ENCODE measurements at regions not wholly inside any gene's neighbourhood (a gene's known extent, or its start where the extent isn't known, plus 50 kb on each side); places are given as distances from the start of the nearest gene placed in this dataset.
A peak's percentile ranks its signal among the peaks of the same experiment; 100 is the strongest.

DNA sequence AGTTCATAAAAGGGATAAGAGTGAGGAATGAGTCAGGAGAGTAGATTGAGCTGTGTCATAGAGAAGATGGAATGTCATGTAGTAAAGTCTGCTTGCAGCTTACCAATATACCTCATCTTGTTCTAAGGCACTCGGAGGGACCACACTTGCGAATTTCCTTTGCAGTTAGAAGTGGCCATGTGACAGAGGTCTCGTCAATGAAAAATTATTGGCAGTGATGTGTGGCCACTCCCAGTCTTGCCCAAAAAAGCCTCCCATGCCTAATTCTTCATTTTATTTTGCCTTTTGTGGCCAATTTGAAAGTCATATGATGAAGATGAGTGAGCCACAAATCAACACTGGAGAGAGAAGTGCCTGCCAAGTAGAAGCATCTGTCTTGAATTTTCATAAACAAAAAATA is 465.6 kb upstream of the ZNF385D start:
- no peak for DNase-seq (ENCODE audit: low read depth, low spot score)

DNA sequence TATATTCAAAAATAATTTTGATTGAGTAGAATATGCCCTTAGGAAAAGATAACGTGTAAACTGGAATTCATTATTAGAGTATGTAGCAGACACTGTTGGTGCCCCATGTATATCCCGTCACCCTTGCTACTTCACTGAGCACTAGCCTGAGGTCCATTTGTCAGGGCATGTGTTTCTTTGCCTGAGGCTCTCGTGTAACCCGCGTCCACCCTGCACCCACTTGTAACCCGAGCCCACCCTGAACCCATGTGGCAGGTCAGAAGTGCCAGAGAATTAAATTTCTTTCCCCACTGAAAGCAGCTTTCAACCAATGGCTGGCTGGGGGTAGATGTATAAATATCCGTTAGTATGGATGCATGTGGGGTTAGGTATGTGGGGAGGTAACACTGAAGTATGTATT is 474.2 kb upstream of the ZNF385D start:
- no peak for DNase-seq (ENCODE audit: low read depth, low spot score)

DNA sequence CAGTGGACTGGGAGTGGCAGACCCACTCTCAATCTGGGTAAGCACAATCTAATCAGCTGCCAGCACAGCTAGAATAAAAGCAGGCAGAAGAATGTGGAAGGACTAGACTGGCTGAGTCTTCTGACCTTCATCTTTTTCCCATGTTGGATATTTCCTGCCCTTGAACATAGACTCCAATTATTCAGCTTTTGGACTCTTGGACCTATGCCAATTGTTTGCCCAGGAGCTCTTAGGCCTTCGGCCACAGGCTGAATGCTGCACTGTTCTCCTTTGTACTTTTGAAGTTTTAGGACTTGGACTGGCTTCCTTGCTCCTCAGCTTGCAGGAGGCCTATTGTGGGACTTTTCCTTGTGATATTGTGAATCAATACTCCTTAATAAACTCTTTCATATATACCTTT is 477.7 kb upstream of the ZNF385D start:
- no peak for DNase-seq (ENCODE audit: low read depth, low spot score)

DNA sequence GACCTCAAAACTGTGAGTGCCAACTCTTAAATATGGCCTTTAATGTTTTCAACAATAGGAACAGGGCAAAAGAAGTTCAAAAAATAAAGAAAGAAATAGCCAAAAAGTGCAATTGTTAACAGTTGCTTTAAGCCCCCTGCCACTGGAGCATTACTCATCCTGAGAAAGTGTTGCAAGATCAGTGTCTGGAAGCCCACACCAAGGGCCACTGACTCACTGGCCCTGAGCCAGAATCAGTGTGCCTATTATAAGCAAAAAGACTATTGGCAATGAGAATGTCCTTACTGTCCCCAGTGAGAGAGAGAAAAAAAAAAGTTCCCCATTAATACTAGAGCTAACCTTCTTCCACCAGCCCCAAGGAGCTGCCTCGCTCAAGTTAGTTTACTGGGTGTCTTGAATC is 480.1 kb upstream of the ZNF385D start:
- peak; percentile 8 for DNase-seq (ENCODE audit: low read depth, low spot score)

DNA sequence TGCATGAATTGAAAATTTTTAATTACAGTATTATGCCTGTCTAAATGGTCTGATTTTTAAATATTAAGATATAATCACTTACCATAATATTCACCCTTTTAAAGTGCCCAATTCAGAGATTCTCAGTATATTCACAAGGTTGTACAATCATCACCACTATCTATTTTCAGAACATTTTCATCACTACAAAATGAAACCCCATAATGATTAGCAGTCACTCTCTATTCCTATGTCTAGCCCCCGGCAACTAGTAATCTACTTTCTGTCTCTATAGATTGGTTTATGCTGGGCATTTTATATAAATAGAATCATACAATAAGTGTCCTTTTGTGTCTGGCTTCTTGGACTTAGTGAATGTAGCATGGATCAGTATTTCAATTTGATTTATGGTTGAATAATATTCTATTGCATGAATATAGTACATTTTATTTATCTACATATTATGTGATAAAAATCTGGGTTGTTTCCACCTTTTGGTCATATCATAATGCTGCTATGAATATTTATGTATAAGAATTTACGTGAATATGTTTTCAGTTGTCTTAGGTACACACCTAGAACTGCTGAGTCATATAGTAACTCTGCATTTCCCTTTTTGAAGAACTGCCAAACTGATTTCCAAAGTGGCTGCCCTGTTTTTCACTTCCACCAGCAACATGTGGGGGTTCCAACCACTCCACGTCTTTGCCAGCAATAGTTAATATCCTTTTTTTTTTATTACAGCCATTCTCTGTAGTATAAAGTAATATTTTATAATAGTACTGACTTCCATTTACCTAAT is 485.7 kb upstream of the ZNF385D start:
- DNase-seq (ENCODE audit: low read depth, low spot score) = no peak

DNA sequence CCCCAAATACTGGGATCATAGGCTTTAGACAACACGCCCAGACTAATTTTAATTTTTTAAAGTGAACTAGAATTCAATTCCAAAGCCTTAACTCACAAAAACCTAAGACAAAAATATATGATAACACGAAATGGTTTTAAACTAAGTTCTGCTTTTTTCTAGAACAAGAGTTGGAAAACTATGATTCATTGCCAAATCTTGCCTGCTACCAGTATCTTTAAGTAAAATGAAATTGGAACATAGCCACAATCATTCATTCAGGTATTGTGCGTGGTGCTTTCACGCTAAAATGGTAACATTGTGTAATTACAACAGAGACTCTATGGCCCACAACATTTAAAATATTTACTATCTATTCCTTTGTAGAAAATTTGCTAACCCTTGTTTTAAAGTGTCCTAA is 488.0 kb upstream of the ZNF385D start:
- no peak for DNase-seq (ENCODE audit: low read depth, low spot score)

DNA sequence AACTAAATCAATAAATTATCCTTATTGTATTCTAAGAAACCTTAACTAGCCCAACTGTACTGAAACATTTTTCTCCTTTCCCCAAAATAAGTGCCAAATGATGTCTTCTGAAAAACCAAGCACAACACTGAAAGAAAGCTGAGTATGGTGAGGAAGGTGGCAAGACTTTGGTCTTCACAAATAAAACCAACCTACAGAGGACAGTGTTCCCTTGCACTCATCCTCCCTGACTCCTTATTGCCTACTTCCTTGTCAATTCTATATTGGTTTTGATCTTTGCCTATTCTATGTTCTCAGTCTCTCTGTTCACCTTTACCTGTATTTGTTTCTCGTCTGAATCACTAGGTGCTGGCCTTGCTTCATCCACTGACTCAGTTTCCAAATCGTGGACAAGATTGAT is 490.1 kb upstream of the ZNF385D start:
- no peak for DNase-seq (ENCODE audit: low read depth, low spot score)

DNA sequence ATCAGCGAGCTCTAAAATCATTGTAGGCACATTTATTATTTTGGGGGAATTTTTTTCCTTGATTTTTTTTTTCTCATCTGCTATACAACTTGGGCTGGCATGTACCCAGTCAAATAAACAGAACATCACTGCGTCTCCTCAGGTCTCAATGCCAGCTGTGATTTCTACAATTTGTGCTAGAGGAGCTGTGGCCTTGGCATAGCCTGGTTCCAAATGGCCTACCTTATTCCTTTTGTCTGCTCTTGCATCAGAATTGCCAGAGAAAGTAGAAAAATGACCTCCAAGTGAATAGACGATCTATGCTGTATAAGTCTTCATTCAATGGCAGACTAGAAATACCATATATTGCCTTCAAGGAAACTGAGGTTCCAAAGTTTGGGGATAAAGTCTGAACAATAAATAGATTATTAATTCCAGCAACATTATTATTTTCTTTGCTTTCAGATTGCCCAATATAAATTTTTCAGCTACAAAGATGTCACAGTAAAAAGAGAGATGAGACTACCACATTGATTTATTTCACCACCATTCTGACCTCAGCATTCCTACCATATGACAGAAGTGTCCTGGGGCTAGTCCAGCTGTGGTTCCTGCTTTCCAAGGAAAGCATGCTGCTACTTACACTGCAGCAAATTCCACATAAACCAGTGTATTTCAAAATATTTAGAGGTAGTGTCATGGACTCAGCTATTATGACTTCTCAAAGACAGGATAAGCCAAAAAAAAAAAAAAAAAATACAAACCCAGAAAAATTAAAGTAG is 493.9 kb upstream of the ZNF385D start:
- DNase-seq (ENCODE audit: low read depth, low spot score) = peak; percentile 39

DNA sequence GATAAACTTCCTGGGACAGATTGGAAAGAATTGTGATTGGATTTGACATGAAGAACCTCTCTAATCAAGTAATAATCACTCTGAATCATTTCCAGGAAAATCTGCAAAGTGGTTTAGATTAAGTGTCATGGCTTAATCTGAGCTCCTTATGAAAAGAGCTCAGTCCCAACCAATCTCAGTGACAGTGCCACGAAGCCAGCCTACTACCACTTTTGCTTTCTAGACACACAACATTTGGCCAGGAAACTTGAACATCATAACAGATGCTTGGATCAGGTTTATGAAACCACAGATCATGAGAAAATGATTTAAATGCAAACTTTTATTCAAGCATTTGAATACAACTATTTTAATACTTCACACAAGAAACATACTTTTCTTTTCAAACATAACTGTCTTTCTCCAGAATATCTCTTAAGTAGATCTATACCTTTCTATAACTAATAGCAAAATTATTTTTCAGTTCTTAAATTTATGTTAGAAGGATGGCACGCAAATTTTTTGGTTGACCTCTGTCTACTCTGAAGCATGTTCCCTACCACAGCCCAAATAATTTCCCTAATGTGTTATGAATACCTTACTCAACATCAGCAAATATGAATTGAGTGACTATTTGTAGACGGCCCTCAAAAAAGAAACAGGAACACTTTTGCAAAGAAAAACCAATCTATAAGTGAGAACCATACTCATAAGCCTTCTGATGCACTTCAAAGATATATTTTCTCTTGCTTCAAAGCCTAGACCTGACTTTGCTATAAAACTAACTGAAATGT is 495.0 kb upstream of the ZNF385D start:
- no peak for DNase-seq (ENCODE audit: low read depth, low spot score)

DNA sequence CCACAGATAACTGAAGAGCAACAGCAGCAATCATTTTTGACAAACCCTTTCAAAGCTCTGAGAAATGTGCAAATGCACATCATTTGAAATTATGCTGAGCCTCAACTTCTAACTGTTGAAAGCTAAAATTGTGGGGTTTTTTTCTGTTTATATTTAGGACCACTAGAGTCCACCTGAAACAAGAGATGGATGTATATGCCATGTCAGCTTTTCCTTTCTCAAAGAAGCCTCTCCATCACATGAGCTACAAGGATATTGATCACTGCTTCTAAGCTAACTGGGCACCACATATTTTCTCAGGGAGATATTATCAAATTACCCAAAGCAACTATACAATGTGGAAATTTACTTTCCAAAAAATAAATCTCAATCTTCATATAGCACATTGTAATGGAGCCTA is 498.6 kb upstream of the ZNF385D start:
- no peak for DNase-seq (ENCODE audit: low read depth, low spot score)

DNA sequence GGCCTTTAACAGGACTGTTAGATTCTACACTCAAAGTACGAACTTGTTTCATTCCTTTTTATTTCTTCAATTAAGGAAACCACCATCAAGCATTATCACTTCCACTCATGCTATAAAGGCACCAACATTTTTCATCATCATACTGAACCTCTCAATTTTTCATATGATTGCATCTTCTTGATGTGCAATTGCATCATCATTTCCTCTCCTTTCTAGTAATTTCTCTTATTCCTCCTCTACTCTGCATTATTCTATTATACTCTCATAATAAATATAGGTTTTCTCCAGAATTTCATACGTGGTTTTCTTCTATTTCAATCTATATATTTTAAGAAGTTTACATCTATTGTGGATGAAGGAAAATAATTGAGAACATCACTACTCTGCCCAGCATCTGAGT is 506.2 kb upstream of the ZNF385D start:
- DNase-seq (ENCODE audit: low read depth, low spot score) = no peak

DNA sequence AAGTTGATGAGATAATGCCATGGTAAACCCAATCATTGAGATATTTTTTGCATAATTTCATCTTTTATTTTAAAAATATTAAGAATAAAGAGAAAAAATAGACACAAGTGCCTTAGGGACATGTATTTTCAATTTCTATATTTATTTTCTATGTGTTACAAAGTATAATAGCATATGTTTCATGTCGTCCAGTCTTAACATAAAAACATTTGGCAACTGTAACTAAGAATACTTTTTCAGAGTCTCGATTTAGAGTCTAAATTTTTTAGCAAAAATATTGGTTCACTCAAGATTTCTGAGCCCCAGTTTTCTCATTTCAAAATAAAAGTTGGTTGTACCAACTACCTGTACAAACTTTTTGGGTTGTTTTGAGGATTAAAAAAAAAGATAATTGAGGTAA is 511.4 kb upstream of the ZNF385D start:
- DNase-seq (ENCODE audit: low read depth, low spot score) = no peak

DNA sequence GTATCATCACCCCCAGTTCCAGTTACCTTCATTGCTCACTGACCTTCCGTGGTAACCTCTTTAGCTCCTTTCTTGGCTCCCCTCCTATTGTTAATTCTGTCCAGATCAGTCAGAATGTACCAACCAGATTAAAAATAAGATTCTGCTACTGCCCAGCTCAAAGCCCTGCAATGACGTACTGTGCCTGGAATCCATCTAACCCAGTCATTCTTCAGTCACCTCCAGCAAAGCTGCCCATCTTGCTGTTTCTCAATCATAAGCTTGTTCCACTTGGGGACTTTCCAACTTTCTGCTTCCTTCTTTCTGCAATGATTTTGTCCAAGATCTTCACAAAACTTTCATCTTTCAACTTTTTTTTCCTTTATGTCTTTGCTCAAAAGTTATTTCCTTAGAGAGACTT is 512.0 kb upstream of the ZNF385D start:
- no peak for DNase-seq (ENCODE audit: low read depth, low spot score)

DNA sequence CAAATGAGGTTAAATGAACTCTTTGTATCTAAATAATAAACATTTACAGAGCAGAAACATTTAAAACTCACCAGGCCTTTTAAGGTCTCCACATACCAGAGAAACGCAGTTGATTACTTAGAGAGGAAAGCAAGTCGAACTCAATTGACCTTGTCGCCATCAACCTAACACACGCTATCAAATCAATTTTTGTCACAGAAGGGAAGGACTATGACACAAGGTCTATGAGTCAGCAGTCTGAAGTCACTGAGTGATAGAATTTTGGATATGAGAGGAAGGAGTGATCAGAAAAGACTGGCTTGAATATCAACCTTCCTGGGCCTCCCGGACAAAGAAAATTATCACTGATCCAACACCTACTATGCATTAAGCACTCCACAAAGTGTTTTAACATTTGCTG is 514.4 kb upstream of the ZNF385D start:
- no peak for DNase-seq (ENCODE audit: low read depth, low spot score)

DNA sequence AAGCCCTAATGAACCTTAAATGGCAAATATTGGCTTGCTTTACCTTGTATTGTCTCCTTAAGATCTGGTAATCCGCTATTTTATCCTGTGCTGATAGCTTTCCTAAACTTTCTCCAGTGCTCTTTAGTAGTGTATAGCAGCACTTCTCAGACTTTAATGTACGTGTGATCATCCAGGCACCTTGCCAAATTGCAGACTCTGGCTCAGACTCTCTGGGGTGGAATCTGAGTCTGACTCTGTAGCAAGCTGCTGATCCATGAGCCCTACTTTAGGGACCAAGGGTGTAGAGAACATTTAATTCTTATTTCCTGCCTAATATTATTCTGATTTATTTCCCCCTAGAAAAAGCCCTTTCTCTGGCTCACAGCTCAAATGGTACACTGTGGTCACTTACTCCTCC is 518.8 kb upstream of the ZNF385D start:
- no peak for DNase-seq (ENCODE audit: low read depth, low spot score)

DNA sequence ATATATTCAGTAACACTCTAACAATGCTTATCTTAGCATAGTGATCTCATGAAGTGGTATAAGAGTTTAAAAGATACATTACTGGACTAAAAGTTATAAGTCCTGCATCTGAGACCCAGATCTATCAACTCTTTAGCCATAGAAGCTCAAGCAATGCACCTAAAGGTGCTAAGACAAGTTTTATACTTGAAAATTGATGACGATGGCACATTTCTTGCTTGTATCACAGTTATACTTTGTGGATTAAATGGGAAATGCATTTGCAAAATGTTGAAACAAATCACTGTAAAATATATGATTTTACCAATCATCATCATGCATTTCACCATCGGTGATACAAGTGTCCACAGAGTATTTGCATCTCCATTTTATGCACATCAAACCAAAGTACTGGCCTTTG is 525.3 kb upstream of the ZNF385D start:
- DNase-seq (ENCODE audit: low read depth, low spot score) = no peak

DNA sequence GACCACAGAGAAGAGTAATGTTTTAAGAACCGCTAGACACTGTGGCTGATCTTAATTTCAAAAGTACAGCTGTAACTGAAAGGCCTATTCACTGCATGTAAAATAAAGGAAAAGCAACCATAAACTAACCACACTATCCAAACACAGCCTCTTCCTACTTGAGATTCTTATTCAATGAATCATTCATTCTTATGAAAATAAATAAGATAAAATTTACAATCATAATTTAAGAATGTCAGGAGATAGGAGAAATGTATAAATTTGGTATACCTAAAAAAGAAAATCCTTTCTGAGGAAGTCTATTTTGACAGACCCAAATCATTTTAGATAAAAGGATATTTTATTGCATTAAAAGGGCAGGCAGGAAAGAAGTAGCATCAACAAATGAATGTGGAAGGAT is 533.5 kb upstream of the ZNF385D start:
- peak; percentile 36 for DNase-seq (ENCODE audit: low read depth, low spot score)

DNA sequence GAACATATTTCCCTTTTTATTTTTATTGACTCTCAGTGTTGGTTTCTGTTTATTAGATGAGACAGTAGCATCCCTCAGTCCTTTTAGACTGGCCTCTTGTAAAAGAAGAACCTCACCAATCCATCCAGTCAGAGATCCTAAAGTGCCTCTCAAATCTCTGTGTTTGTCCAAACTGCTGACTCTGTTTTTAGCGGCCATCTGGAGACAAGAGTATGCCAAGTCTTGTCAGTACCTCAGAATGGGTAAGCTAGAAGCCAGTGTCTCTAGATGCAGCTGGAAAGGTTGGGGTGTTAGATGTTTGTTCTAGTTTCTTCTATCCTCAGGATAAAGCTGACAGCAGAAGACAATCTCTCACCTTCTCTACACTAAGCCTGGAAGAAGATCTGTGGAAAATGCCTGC is 537.7 kb upstream of the ZNF385D start:
- no peak for DNase-seq (ENCODE audit: low read depth, low spot score)

DNA sequence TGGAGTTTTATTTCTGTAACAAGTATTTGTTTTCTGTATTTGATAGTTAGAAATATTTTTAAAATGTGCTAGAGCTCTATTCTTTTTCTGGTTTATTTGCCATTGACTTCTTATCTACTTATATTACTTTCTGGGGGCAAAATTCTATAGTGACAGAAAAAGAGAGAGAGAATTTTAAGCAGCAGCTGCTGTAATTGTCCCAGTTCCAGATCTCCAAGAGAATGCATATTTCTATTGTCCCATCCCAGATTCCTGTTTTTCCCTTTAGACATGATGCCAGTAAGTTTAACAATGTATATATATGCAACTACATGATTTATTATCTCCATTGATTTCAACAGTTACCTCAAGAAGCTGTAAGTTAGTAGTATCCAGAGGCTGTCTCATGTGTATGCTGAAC is 541.7 kb upstream of the ZNF385D start:
- no peak for DNase-seq (ENCODE audit: low read depth, low spot score)

DNA sequence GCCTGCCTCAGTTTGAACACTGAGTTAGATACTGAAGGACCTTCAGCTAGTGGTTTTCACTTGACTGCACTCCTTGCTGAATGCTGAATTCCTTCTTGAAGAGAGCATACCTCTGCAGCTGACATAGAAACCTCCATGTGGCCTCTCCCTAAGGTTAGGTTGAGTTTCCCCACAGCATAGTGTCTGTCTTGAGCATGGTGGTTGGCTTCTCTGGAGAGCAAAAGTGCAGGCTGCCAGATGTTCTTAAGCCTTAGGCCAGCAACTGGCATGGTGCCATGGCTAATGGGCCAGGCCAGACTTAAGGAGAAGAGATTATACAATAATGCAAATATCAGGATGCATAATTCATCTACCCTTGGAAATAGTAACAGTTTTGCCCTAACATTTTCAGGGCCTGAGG is 545.6 kb upstream of the ZNF385D start:
- DNase-seq (ENCODE audit: low read depth, low spot score) = no peak

DNA sequence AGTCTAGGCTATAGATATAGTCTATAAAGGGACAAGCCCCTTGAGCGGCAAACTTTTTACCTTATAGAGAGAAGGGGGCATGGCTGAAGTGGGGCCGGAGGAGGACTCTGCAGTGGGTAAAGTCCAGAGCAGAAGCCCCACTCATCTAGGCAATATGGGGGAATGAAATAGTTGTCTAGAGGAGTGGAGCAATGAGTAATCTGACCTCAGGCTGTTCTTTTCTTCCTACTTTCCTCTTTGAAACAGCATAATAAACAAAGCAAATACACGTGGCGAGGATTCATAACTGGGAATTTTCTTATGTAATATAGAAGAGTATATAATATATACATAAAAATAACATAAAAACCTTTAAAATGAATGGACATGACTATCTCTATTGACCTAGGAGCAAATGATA is 546.4 kb upstream of the ZNF385D start:
- no peak for DNase-seq (ENCODE audit: low read depth, low spot score)

DNA sequence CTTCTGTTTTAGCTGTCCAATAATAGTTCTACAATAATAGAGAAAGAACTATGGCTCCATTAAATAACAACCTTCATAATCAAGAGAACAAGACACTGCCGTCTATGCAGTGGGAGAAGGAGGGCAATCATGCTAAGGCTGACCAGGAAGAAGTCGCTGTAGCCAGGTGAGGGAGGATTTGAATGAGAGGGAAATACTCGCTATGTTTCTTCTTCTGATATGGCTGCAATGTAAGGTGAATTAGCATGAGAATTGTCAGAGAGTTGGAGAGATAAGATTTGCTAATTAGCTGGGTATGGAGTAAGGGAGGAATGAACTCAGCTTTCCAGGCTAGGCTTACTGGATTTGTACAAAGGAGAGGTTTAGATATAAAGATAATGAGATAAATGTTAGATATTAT is 555.4 kb upstream of the ZNF385D start:
- DNase-seq (ENCODE audit: low read depth, low spot score) = no peak

DNA sequence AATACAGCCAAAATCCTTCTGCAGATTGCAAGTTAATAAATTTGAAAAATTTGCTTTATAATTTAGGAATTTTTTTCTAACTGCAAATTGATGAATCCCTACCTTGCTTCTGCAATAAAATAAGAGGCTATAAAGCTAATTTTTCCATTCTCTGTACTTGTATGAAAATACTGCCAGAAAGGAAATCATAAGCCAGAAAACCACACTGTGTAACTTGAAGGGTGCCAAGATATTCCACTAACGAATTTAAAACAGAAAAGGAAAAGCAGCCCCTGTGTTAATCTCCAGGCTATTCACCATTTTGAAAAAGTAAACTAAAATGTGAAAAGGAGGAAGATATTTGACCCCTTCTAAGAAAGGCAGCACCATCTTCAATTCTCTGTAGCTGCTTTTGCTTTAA is 557.9 kb upstream of the ZNF385D start:
- no peak for DNase-seq (ENCODE audit: low read depth, low spot score)

All from brain pericyte (primary cell).